Kidney glomerular epithelial cell (primary cell): ENCODE measurements at regions not wholly inside any gene's neighbourhood (a gene's known extent, or its start where the extent isn't known, plus 50 kb on each side); places are given as distances from the start of the nearest gene placed in this dataset.

ENCODE experiments used
- DNase-seq: peaks from one replicate; lab custom pipeline; 2025; lab: John Stamatoyannopoulos, UW

- no peak for DNase-seq
Measured at GRCh38 chr1:232519186-232519585, 110.7 kb downstream of the SIPA1L2 start.

- no peak for DNase-seq
Measured at GRCh38 chr1:232518349-232518748, 111.6 kb downstream of the SIPA1L2 start.

GRCh38 chr1:232517204-232517603 is 112.7 kb downstream of the SIPA1L2 start:
- no peak for DNase-seq

GRCh38 chr1:232515706-232516105 is 114.2 kb downstream of the SIPA1L2 start:
- DNase-seq = no peak

GRCh38 chr1:232512712-232513111 is 117.2 kb downstream of the SIPA1L2 start:
- no peak for DNase-seq

GRCh38 chr1:232511172-232511571 is 118.8 kb downstream of the SIPA1L2 start:
- DNase-seq = no peak

- peak; percentile 48 for DNase-seq
Measured at GRCh38 chr1:232510367-232511110, 119.4 kb downstream of the SIPA1L2 start.

- peak; percentile 45 for DNase-seq
Measured at GRCh38 chr1:232509570-232509969, 120.4 kb downstream of the SIPA1L2 start.

- peak; percentile 59 for DNase-seq
Measured at GRCh38 chr1:232508130-232508701, 121.7 kb downstream of the SIPA1L2 start.

- peak; percentile 24 for DNase-seq
Measured at GRCh38 chr1:232507571-232507970, 122.4 kb downstream of the SIPA1L2 start.

GRCh38 chr1:232505884-232506283 is 124.0 kb downstream of the SIPA1L2 start:
- no peak for DNase-seq

GRCh38 chr1:232504651-232505050 is 125.3 kb downstream of the SIPA1L2 start:
- no peak for DNase-seq

- DNase-seq = no peak
Measured at GRCh38 chr1:232503497-232503896, 126.4 kb downstream of the SIPA1L2 start.

- DNase-seq = no peak
Measured at GRCh38 chr1:232501854-232502253, 128.1 kb downstream of the SIPA1L2 start.

- DNase-seq = no peak
Measured at GRCh38 chr1:232499188-232499587, 130.7 kb downstream of the SIPA1L2 start.

GRCh38 chr1:232493869-232494268 is 136.1 kb downstream of the SIPA1L2 start:
- no peak for DNase-seq

GRCh38 chr1:232489256-232489655 is 140.7 kb downstream of the SIPA1L2 start:
- DNase-seq = no peak

- DNase-seq = no peak
Measured at GRCh38 chr1:232487236-232487635, 142.7 kb downstream of the SIPA1L2 start.

GRCh38 chr1:232486454-232487207 is 143.3 kb downstream of the SIPA1L2 start:
- peak; percentile 4 for DNase-seq

GRCh38 chr1:232486006-232486405 is 143.9 kb downstream of the SIPA1L2 start:
- DNase-seq = no peak

- no peak for DNase-seq
Measured at GRCh38 chr1:232484856-232485255, 145.1 kb downstream of the SIPA1L2 start.

- DNase-seq = no peak
Measured at GRCh38 chr1:232483826-232484225, 146.1 kb downstream of the SIPA1L2 start.

- DNase-seq = no peak
Measured at GRCh38 chr1:232481091-232481490, 148.8 kb downstream of the SIPA1L2 start.
